Brain microvascular endothelial cell (primary cell): ENCODE measurements at regions not wholly inside any gene's neighbourhood (a gene's known extent, or its start where the extent isn't known, plus 50 kb on each side); places are given as distances from the start of the nearest gene placed in this dataset.

Experiments used
- DNase-seq: peaks from one replicate; pipeline ENCODE4 v3.0.0-alpha.2; 2020
- H3K27ac ChIP-seq: fragments of 250-450 bp; sonication (Bioruptor Pico); 2 replicates; pipeline ENCODE4 v1.5.1; 2020; ENCODE audit warnings: mild to moderate bottlenecking, moderate library complexity
- H3K27me3 ChIP-seq: fragments of 250-450 bp; sonication (Bioruptor Pico); replicated peaks from 2 replicates; pipeline ENCODE4 v1.5.1; 2020; ENCODE audit warnings: mild to moderate bottlenecking
- H3K36me3 ChIP-seq: fragments of 250-450 bp; sonication (Bioruptor Pico); replicated peaks from 2 replicates; pipeline ENCODE4 v1.5.1; 2020; ENCODE audit warnings: mild to moderate bottlenecking
- H3K4me3 ChIP-seq: 2 replicates; pipeline ENCODE4 v1.5.1; 2011; ENCODE audit warnings: low read depth, mild to moderate bottlenecking, control low read depth, low read length, moderate library complexity
- in situ Hi-C: cut with HindIII; loops from 2 replicates; pipeline ENCODE4 v1.10.0; 2017; ENCODE audit warnings: low sequenced_read_pairs, low pct_ligation_motif_present
- TF ChIP-seq, protein P1 (sequence below): IDR thresholded peaks from 2 replicates; pipeline ENCODE4 v1.5.1; 2011; ENCODE audit warnings: low read depth, mild to moderate bottlenecking, moderate library complexity, low read length, control low read depth, inconsistent platforms; ENCODE audit errors: missing control alignments

GRCh38 chr5:62691946-62692345 lies 113.3 kb downstream of the LRRC70 start:
- H3K27ac ChIP-seq = no peak overlapping the region
- in situ Hi-C loops = no loop called here
- TF ChIP-seq, protein P1, sequence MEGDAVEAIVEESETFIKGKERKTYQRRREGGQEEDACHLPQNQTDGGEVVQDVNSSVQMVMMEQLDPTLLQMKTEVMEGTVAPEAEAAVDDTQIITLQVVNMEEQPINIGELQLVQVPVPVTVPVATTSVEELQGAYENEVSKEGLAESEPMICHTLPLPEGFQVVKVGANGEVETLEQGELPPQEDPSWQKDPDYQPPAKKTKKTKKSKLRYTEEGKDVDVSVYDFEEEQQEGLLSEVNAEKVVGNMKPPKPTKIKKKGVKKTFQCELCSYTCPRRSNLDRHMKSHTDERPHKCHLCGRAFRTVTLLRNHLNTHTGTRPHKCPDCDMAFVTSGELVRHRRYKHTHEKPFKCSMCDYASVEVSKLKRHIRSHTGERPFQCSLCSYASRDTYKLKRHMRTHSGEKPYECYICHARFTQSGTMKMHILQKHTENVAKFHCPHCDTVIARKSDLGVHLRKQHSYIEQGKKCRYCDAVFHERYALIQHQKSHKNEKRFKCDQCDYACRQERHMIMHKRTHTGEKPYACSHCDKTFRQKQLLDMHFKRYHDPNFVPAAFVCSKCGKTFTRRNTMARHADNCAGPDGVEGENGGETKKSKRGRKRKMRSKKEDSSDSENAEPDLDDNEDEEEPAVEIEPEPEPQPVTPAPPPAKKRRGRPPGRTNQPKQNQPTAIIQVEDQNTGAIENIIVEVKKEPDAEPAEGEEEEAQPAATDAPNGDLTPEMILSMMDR = no peak
- no peak for DNase-seq
- H3K27me3 ChIP-seq = no peaks in the 10 kb centered on the region
- H3K36me3 ChIP-seq = no peaks in the 10 kb centered on the region
- no peak overlapping the region for H3K4me3 ChIP-seq

DNA sequence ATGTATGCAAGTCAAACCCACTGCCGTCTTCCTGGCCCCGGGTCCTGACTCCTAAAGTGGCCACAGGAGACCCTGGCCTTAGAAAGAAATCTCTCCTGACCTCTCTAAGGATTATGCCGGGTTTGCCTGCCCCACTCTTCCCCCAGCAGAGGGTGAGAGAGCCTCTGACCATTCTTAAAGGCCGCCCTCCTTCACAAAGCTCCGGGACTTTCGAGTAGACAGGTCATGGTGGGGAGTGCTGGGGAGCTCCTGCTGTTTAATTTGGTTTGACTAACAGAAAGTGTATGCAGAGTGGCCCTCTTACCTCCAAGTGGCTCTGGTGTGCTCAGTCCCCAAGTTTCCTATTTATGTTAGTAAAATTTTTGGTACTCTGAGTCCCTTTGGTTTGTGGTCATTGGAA lies 111.8 kb downstream of the LRRC70 start:
- in situ Hi-C loops = no loop called here
- no peak for DNase-seq

DNA sequence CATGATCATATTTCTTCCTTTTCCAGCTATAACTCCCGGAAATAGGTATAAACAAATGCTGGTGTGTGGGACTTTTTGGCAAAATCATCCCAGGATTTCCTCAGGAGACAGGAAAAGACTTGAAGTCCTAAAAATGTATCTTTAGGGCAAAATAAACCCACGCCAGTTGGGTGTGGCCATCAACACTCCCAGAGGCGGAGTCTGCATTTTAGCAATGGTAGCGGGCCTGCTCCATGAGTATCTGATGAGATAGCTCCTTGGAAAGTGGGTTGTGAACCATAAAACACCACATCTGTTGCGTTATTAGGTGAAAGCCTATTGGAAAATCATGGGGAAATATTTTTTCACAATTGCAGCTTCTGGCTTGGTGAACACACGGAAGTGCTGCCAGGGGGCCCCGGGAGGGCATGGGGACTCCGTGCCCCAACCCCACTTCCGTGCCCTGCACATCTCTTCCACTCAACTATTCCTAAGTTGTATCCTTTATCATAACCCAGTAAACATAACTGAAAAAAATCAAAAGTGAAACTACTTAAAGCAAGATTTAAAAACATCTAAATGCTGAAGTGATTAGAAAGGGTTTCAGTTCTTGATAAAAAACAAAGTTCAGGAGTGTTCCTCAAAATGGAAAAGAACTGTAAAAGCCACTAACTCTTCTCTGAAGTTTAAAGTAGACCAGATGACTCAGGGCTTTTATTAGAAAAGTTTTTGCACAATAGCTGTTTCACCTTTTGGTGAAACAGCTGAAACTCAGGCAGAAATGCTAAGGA lies 111.2 kb downstream of the LRRC70 start:
- Histone ChIP-seq H3K36me3 (no peaks in the 10 kb centered on the region), H3K27me3 (no peaks in the 10 kb centered on the region), H3K27ac (no peak overlapping the region), H3K4me3 (no peak overlapping the region)
- in situ Hi-C loops = no loop called here
- no peak for DNase-seq
- TF ChIP-seq, protein P1 = no peak

More for the DNA sequence above, 111.8 kb downstream of the LRRC70 start:
- Histone ChIP-seq H3K27me3 (no peaks in the 10 kb centered on the region), H3K27ac (no peak overlapping the region), H3K4me3 (no peak overlapping the region), H3K36me3 (no peaks in the 10 kb centered on the region)
- TF ChIP-seq, protein P1 = no peak

DNA sequence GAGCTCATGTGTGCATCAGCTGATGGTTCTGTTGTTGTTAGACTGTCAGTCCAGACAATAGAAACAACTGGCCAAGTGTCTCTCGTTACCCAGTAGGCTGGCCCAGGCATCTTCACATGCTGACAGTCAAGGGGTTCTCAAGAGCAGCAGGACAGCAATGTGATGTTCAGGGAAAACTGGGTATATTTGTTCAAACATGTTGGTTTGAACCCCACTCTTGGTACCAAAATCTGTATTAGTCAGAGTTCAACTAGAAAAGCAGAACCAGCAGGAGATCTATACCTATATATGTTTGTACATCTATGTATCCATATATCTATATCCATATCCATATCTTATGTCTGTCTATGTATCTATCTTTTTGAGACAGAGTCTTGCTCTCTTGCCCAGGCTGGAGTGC lies 108.1 kb downstream of the LRRC70 start:
- Histone ChIP-seq H3K27me3 (no peaks in the 10 kb centered on the region), H3K36me3 (no peaks in the 10 kb centered on the region), H3K4me3 (no peak overlapping the region), H3K27ac (no peak overlapping the region)
- TF ChIP-seq, protein P1 = no peak
- in situ Hi-C loops = no loop called here
- no peak for DNase-seq

DNA sequence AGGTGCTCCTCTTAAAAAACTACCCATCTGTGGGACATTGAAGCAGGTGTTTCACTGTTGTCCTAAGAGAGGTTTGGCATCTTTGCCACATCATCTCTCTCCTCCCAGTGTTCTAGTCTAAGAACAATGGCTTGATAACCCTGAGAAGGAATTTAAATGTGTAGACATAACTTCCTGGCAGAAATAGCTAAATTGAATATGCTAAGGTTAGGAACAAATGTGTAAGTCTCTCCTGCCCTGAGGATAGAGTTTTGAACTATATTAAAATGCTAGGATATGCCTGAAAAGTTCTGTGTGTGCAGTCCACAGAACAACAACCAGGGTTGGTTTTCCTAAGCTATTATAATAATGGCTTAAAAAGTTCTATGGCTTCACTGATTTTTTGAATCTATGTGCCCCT lies 106.6 kb downstream of the LRRC70 start:
- Histone ChIP-seq H3K27me3 (no peaks in the 10 kb centered on the region), H3K27ac (no peak overlapping the region), H3K36me3 (no peaks in the 10 kb centered on the region), H3K4me3 (no peak overlapping the region)
- TF ChIP-seq, protein P1 = no peak
- DNase-seq = no peak
- in situ Hi-C loops = no loop called here

DNA sequence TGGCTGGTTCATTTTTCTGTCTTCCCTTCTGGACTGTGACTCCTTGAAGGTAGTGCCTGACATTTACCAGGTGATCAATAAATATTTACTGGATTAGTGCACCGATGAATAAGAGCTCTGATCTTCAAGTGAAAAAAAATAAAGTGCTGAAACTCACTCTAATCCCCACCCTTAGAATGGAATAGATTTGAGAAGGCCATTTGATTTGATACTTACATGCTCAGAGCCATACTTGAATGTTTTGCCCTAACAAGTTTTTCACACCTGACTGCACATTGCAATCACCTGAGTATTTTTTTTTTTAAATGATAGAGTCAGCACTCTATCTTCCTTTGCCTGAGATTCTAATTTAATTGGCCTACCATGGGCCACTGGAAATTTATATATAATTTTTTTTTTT lies 105.7 kb downstream of the LRRC70 start:
- Histone ChIP-seq H3K4me3 (no peak overlapping the region), H3K27ac (no peak overlapping the region), H3K36me3 (no peaks in the 10 kb centered on the region), H3K27me3 (no peaks in the 10 kb centered on the region)
- TF ChIP-seq, protein P1 = no peak
- in situ Hi-C loops = no loop called here
- no peak for DNase-seq
